ENCODE measurements at regions not wholly inside any gene's neighbourhood (a gene's known extent, or its start where the extent isn't known, plus 50 kb on each side); places are given as distances from the start of the nearest gene placed in this dataset.
"Not testable (repeated sequence)": the region's sequence is repeated elsewhere in the genome, so short reads cannot be mapped to it uniquely, and the experiment has no call there.

- peak in 1 of 2 donors; percentile 19 for DNase-seq
Observed at GRCh38 chr9:62837254-62837911, 1647.5 kb downstream of the SPATA31A7 start.

GRCh38 chr9:62838024-62838718 is 1648.3 kb downstream of the SPATA31A7 start:
- peak; percentile 83 to 89 for DNase-seq

GRCh38 chr9:62839168-62839567 is 1649.3 kb downstream of the SPATA31A7 start:
- not testable (repeated sequence) for DNase-seq

GRCh38 chr9:62843145-62843544 is 1653.3 kb downstream of the SPATA31A7 start:
- DNase-seq: not testable (repeated sequence)

GRCh38 chr9:62843706-62844290 is 1654.0 kb downstream of the SPATA31A7 start:
- DNase-seq: not testable (repeated sequence)

- not testable (repeated sequence) for DNase-seq
Observed at GRCh38 chr9:62844681-62845185, 1654.9 kb downstream of the SPATA31A7 start.

- not testable (repeated sequence) for DNase-seq
Observed at GRCh38 chr9:62848258-62848657, 1658.4 kb downstream of the SPATA31A7 start.

- DNase-seq: not testable (repeated sequence)
Observed at GRCh38 chr9:62849991-62850390, 1660.2 kb downstream of the SPATA31A7 start.

- DNase-seq: not testable (repeated sequence)
Observed at GRCh38 chr9:62857280-62857679, 1667.4 kb downstream of the SPATA31A7 start.

- not testable (repeated sequence) for DNase-seq
Observed at GRCh38 chr9:62858240-62858639, 1668.4 kb downstream of the SPATA31A7 start.

GRCh38 chr9:62860939-62861860 is 1671.4 kb downstream of the SPATA31A7 start:
- DNase-seq: not testable (repeated sequence)

GRCh38 chr9:62862180-62862579 is 1672.3 kb downstream of the SPATA31A7 start:
- not testable (repeated sequence) for DNase-seq

- not testable (repeated sequence) for DNase-seq
Observed at GRCh38 chr9:62863319-62863718, 1673.5 kb downstream of the SPATA31A7 start.

GRCh38 chr9:62863867-62864266 is 1674.0 kb downstream of the SPATA31A7 start:
- DNase-seq: not testable (repeated sequence)

GRCh38 chr9:62864481-62865469 is 1674.9 kb downstream of the SPATA31A7 start:
- not testable (repeated sequence) for DNase-seq

GRCh38 chr9:62869061-62869460 is 1679.2 kb downstream of the SPATA31A7 start:
- not testable (repeated sequence) for DNase-seq

GRCh38 chr9:62871765-62872164 is 1681.9 kb downstream of the SPATA31A7 start:
- not testable (repeated sequence) for DNase-seq

- not testable (repeated sequence) for DNase-seq
Observed at GRCh38 chr9:62874213-62874612, 1684.4 kb downstream of the SPATA31A7 start.

GRCh38 chr9:62874745-62875599 is 1685.1 kb downstream of the SPATA31A7 start:
- not testable (repeated sequence) for DNase-seq

GRCh38 chr9:62877552-62877951 is 1687.7 kb downstream of the SPATA31A7 start:
- DNase-seq: not testable (repeated sequence)
